SK-N-SH (cell line): ENCODE measurements at regions not wholly inside any gene's neighbourhood (a gene's known extent, or its start where the extent isn't known, plus 50 kb on each side); places are given as distances from the start of the nearest gene placed in this dataset.

Experiments used
- CTCF ChIA-PET: fragments of 300-600, 350-600 bp; formaldehyde crosslinking; extraction: SDS; loops from one replicate; lab custom pipeline; 2021; lab: Yijun Ruan, JAX
- POLR2A ChIA-PET: fragments of 350-600 bp; sonication (Branson Sonifier 250); formaldehyde crosslinking; extraction: SDS; loops from one replicate; lab custom pipeline; 2020; ENCODE audit warnings: antibody characterized with exemption, inconsistent platforms; lab: Yijun Ruan, JAX
- DNase-seq: peaks from one replicate; pipeline ENCODE4 v3.0.0; 2012
- H2AFZ ChIP-seq: fragments of 200-600 bp; sonication (generic); 2 replicates; pipeline ENCODE4 v1.8.1; 2016; ENCODE audit warnings: antibody characterized with exemption, mild to moderate bottlenecking, low read depth
- H3F3A ChIP-seq: fragments of 200-600 bp; sonication (generic); replicated peaks from 2 replicates; pipeline ENCODE3; 2016; ENCODE audit warnings: antibody characterized with exemption, mild to moderate bottlenecking; ENCODE audit not compliant: insufficient read depth
- H3K27ac ChIP-seq, 2 experiments: fragments of 200-500 bp in 1 of 2; fragments of 200-600 bp in 1 of 2; sonication (Bioruptor generic) in 1 of 2; sonication (generic), shearing (Covaris generic) in 1 of 2; 2 replicates each; pipeline versions ENCODE4 v1.5.1 to v1.6.1; 2014 to 2016; ENCODE audit warnings: low read depth in 2 of 2, inconsistent platforms in 1 of 2, low read length in 1 of 2, mild to moderate bottlenecking in 1 of 2, mixed read lengths in 1 of 2
- H3K27me3 ChIP-seq: fragments of 200-600 bp; sonication (generic), shearing (Covaris generic); 2 replicates; pipeline ENCODE4 v1.6.1; 2016; ENCODE audit warnings: mixed run types; ENCODE audit not compliant: insufficient read depth
- H3K36me3 ChIP-seq, 2 experiments: fragments of 200-500 bp in 1 of 2; fragments of 200-600 bp in 1 of 2; sonication (Bioruptor generic) in 1 of 2; sonication (generic) in 1 of 2; replicated peaks in 1 of 2; 2 replicates each; pipeline versions ENCODE3 to v1.5.1; 2014 to 2016; ENCODE audit warnings: low read length in 1 of 2, mild to moderate bottlenecking in 1 of 2; ENCODE audit not compliant: insufficient read depth in 2 of 2, control insufficient read depth in 1 of 2
- H3K4me1 ChIP-seq, 2 experiments: fragments of 200-500 bp in 1 of 2; fragments of 200-600 bp in 1 of 2; sonication (Bioruptor generic) in 1 of 2; sonication (generic), shearing (Covaris generic) in 1 of 2; 2 replicates each; pipeline versions ENCODE4 v1.5.1 to v1.6.1; 2014 to 2016; ENCODE audit warnings: low read depth in 1 of 2, low read length in 1 of 2, mixed run types in 1 of 2; ENCODE audit not compliant: insufficient read depth in 2 of 2, control insufficient read depth in 1 of 2
- H3K4me2 ChIP-seq: fragments of 200-600 bp; sonication (generic), shearing (Covaris generic); 2 replicates; pipeline ENCODE4 v1.6.1; 2017; ENCODE audit warnings: mixed run types
- H3K4me3 ChIP-seq, 2 experiments: fragments of 200-500 bp in 1 of 2; fragments of 200-600 bp in 1 of 2; sonication (Bioruptor generic) in 1 of 2; sonication (generic), shearing (Covaris generic) in 1 of 2; 2 replicates each; pipeline versions ENCODE4 v1.5.1 to v1.8.1; 2014 to 2016; ENCODE audit warnings: low read depth in 2 of 2, inconsistent platforms in 1 of 2, low read length in 1 of 2, mild to moderate bottlenecking in 1 of 2, mixed read lengths in 1 of 2, moderate library complexity in 1 of 2
- H3K79me2 ChIP-seq: fragments of 200-600 bp; sonication (generic); 2 replicates; pipeline ENCODE4 v1.8.1; 2017; ENCODE audit warnings: mild to moderate bottlenecking; ENCODE audit not compliant: insufficient read depth
- H3K9ac ChIP-seq: fragments of 200-600 bp; sonication (generic); 2 replicates; pipeline ENCODE4 v1.6.1; 2017; ENCODE audit warnings: mixed run types
- H3K9me2 ChIP-seq: fragments of 200-600 bp; sonication (generic); 2 replicates; pipeline ENCODE4 v1.6.1; 2017; ENCODE audit warnings: mixed run types
- H3K9me3 ChIP-seq: fragments of 200-600 bp; sonication (generic); 2 replicates; pipeline ENCODE4 v1.6.1; 2017; ENCODE audit warnings: mixed run types, mild to moderate bottlenecking, moderate library complexity
- H4K20me1 ChIP-seq: fragments of 200-600 bp; sonication (generic); 2 replicates; pipeline ENCODE4 v1.6.1; 2017; ENCODE audit warnings: mild to moderate bottlenecking, mixed run types; ENCODE audit not compliant: insufficient read depth
- EP300 ChIP-seq, 2 experiments: IDR thresholded peaks; 2 replicates each; pipeline versions ENCODE4 v1.4.0 to v1.6.1; 2012; ENCODE audit warnings: borderline replicate concordance in 1 of 2, low read depth in 1 of 2, low read length in 1 of 2
- FOXM1 ChIP-seq: IDR thresholded peaks from 2 replicates; pipeline ENCODE4 v1.4.0; 2012; ENCODE audit warnings: low read depth, mild to moderate bottlenecking
- GATA2 ChIP-seq: sonication (generic); formaldehyde crosslinking; IDR thresholded peaks from 2 replicates; pipeline ENCODE4 v1.5.0; 2020; ENCODE audit warnings: mild to moderate bottlenecking, missing genetic modification reagents
- NFIC ChIP-seq: IDR thresholded peaks from 2 replicates; pipeline ENCODE4 v1.4.0; 2012; ENCODE audit warnings: borderline replicate concordance
- SIN3A ChIP-seq: IDR thresholded peaks from 2 replicates; pipeline ENCODE4 v1.6.1; 2012; ENCODE audit warnings: low read depth, mild to moderate bottlenecking, low read length, moderate library complexity, borderline replicate concordance
- TEAD4 ChIP-seq: IDR thresholded peaks from 2 replicates; pipeline ENCODE4 v1.4.0; 2012; ENCODE audit warnings: mild to moderate bottlenecking, borderline replicate concordance; ENCODE audit not compliant: insufficient read depth
- USF1 ChIP-seq: IDR thresholded peaks from 2 replicates; pipeline ENCODE4 v1.4.0; 2012; ENCODE audit warnings: low read depth, borderline replicate concordance
- WGBS: methylation state at CpG from one replicate; pipeline ENCODE4 v1.1.6; 2017; ENCODE audit warnings: low lambda C conversion rate; 5-methylcytosine and 5-hydroxymethylcytosine counted together
- TF ChIP-seq, protein P1 (sequence below): IDR thresholded peaks from 2 replicates; pipeline ENCODE4 v1.4.0; 2012; ENCODE audit warnings: low read depth
- TF ChIP-seq, protein P2 (sequence below): fragments of 150-350 bp; IDR thresholded peaks from 2 replicates; pipeline ENCODE4 v1.6.1; 2017; ENCODE audit warnings: antibody characterized with exemption, low read length, low read depth, borderline replicate concordance
- TF ChIP-seq, protein P3 (sequence below): IDR thresholded peaks from 2 replicates; pipeline ENCODE4 v1.4.0; 2012; ENCODE audit warnings: low read depth, borderline replicate concordance

GRCh38 chr4:85151786-85152185, 185.3 kb upstream of the WDFY3 start:
- Histone ChIP-seq H3K9ac (no peak overlapping the region), H2AFZ (no peak overlapping the region), H3K79me2 (no peaks in the 10 kb centered on the region)

DNA sequence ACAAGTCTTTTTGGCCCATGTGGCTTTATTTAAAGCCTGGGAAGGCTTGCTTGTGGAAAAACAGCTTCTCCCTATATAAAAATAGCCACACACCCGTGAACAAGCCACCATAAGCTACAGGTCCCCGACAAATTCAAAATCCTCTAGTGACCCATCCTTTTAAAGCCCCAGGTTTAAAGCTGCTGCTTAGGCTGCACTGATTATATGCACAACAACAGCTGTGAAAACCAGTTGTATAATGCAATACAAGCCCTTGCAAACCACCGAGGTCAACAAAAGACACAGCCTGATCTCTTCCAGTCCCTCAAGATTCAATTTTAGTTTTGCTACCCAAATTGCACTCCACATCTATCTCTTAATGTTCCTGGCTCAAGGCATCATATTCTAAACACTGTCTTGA, 186.0 kb upstream of the WDFY3 start:
- ChIA-PET POLR2A (interaction anchor here (0.5 kb wide), 1 partner anchor 560 kb away, joined by 3 read pairs; no protein-coding TSS in a partner anchor), CTCF (interaction anchor here (8.9 kb wide), 1 partner anchor 596 kb away, joined by 116 read pairs; no protein-coding TSS in a partner anchor)
- no peak overlapping the region for H3K27ac ChIP-seq
- H3K4me3 ChIP-seq = no peak overlapping the region
- TF ChIP-seq, protein P1, sequence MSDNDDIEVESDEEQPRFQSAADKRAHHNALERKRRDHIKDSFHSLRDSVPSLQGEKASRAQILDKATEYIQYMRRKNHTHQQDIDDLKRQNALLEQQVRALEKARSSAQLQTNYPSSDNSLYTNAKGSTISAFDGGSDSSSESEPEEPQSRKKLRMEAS = no peak
- no peak for TF ChIP-seq EP300 (IDR thresholded peaks at IDR 0.05; ENCODE audit: borderline replicate concordance in 1 of 2, low read depth in 1 of 2, low read length in 1 of 2)
- no peak for TF ChIP-seq SIN3A
- no peak for TF ChIP-seq FOXM1
- no peak for TF ChIP-seq NFIC
- TF ChIP-seq, protein P2, sequence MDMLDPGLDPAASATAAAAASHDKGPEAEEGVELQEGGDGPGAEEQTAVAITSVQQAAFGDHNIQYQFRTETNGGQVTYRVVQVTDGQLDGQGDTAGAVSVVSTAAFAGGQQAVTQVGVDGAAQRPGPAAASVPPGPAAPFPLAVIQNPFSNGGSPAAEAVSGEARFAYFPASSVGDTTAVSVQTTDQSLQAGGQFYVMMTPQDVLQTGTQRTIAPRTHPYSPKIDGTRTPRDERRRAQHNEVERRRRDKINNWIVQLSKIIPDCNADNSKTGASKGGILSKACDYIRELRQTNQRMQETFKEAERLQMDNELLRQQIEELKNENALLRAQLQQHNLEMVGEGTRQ = no peak
- no peak for TF ChIP-seq USF1
- TF ChIP-seq GATA2 = no peak
- no peaks in the 10 kb centered on the region for H3F3A ChIP-seq
- H3K9me3 ChIP-seq = no peaks in the 10 kb centered on the region
- H3K4me1 ChIP-seq = no peaks in the 10 kb centered on the region; a peak in 1 of 4 replicates
- H2AFZ ChIP-seq = no peak overlapping the region
- no peaks in the 10 kb centered on the region for H4K20me1 ChIP-seq
- H3K4me2 ChIP-seq = no peak overlapping the region
- no peaks in the 10 kb centered on the region for H3K79me2 ChIP-seq
- no peak for DNase-seq
- whole genome bisulfite sequencing = 40% methylated on average over 3 of the region's 3 CpGs
- no peak overlapping the region for H3K9ac ChIP-seq
- H3K36me3 ChIP-seq = no peaks in the 10 kb centered on the region
- no peaks in the 10 kb centered on the region for H3K27me3 ChIP-seq
- no peaks in the 10 kb centered on the region for H3K9me2 ChIP-seq

More at GRCh38 chr4:85151786-85152185, 185.3 kb upstream of the WDFY3 start:
- no peaks in the 10 kb centered on the region for H3K9me3 ChIP-seq
- no peaks in the 10 kb centered on the region for H3K27me3 ChIP-seq
- CTCF ChIA-PET = interaction anchor here (1.2 to 8.9 kb wide), 3 partner anchors 218 to 645 kb away, joined by 4 to 116 read pairs (median 12); no protein-coding TSS in a partner anchor
- H3K4me3 ChIP-seq = no peak overlapping the region
- POLR2A ChIA-PET = no interaction called here
- no peaks in the 10 kb centered on the region for H3K9me2 ChIP-seq
- no peak for TF ChIP-seq TEAD4
- TF ChIP-seq NFIC = no peak
- TF ChIP-seq, all 33 proteins: peak for 0
- no peaks in the 10 kb centered on the region for H3F3A ChIP-seq
- H3K4me1 ChIP-seq = no peaks in the 10 kb centered on the region; a peak in 1 of 4 replicates
- no peak for DNase-seq
- no peaks in the 10 kb centered on the region for H3K36me3 ChIP-seq
- no peak overlapping the region for H3K27ac ChIP-seq
- H4K20me1 ChIP-seq = no peaks in the 10 kb centered on the region
- H3K4me2 ChIP-seq = no peak overlapping the region
- WGBS = 37% methylated on average over 2 of the region's 2 CpGs

DNA sequence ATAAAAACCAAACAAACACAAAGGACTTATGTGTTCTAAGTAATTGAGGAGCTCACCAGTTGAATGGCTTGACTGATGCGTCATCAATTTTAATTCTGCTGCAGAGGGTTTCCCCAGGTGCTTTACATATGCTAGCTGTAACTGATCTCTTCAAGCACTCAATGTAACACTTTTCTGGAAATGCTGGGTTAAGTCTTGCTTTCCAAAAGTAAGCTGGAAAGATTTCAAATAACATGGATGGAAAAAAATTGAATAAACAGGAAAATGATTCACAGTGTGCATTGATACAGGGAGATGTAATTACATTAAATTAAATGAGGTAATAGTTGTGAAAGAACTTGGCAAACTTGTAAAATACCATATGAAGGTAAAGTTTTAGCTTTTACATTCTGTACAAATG, 186.7 kb upstream of the WDFY3 start:
- Histone ChIP-seq H3K27ac (no peak overlapping the region), H3F3A (no peaks in the 10 kb centered on the region), H3K4me2 (no peak overlapping the region), H3K4me1 (no peaks in the 10 kb centered on the region), H3K36me3 (no peaks in the 10 kb centered on the region), H3K9me3 (no peaks in the 10 kb centered on the region), H3K4me3 (no peak overlapping the region), H3K9ac (no peak overlapping the region), H4K20me1 (no peaks in the 10 kb centered on the region), H3K9me2 (no peaks in the 10 kb centered on the region), H3K27me3 (no peaks in the 10 kb centered on the region), H3K79me2 (no peaks in the 10 kb centered on the region), H2AFZ (no peak overlapping the region)
- TF ChIP-seq, protein P3, sequence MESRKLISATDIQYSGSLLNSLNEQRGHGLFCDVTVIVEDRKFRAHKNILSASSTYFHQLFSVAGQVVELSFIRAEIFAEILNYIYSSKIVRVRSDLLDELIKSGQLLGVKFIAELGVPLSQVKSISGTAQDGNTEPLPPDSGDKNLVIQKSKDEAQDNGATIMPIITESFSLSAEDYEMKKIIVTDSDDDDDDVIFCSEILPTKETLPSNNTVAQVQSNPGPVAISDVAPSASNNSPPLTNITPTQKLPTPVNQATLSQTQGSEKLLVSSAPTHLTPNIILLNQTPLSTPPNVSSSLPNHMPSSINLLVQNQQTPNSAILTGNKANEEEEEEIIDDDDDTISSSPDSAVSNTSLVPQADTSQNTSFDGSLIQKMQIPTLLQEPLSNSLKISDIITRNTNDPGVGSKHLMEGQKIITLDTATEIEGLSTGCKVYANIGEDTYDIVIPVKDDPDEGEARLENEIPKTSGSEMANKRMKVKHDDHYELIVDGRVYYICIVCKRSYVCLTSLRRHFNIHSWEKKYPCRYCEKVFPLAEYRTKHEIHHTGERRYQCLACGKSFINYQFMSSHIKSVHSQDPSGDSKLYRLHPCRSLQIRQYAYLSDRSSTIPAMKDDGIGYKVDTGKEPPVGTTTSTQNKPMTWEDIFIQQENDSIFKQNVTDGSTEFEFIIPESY = no peak
- POLR2A ChIA-PET = no interaction called here
- no peak for DNase-seq
- CTCF ChIA-PET = interaction anchor here (0.9 to 8.9 kb wide), 2 partner anchors 595 to 615 kb away, joined by 3 to 116 read pairs; no protein-coding TSS in a partner anchor
- 50% methylated on average over 1 of the region's 1 CpG for WGBS
